Non-pigmented ciliary epithelial cell (primary cell): ENCODE measurements at regions not wholly inside any gene's neighbourhood (a gene's known extent, or its start where the extent isn't known, plus 50 kb on each side); places are given as distances from the start of the nearest gene placed in this dataset.
"Not testable (repeated sequence)": the region's sequence is repeated elsewhere in the genome, so short reads cannot be mapped to it uniquely, and the experiment has no call there.

Experiments
- DNase-seq: peaks from one replicate; pipeline ENCODE4 v3.0.0-alpha.2; 2010; ENCODE audit warnings: low read depth

DNA sequence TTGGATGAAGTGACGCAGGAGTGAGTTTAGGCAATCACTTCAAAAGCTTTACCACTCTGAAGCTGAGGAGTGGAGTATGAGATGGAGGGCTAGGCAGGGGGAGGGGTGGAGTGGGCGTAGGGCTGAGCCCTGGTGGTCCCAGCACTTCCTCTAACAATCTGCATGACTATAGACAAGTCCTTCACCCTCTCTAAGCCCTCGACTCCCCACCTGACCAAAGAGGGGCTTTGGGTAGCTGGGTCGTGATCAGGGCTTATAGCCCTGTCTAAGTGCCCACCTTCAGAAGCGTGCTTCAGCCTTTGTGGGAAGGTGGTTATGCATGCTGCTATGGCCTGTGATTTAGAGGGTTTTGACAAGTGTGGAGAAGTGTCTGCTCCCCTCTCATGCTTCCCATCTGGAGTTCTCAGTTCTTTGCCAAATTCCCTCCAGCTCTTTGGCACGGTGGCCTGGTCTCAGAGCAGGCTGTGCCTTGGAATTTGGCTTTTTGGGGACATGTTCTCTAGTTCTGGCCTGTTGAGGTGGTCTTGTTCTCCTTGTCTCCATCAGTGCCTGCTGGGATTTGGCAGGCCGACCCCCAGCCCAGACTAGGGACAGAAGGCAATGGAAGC lies 53.0 kb downstream of the ACTBL2 start:
- no peak for DNase-seq

DNA sequence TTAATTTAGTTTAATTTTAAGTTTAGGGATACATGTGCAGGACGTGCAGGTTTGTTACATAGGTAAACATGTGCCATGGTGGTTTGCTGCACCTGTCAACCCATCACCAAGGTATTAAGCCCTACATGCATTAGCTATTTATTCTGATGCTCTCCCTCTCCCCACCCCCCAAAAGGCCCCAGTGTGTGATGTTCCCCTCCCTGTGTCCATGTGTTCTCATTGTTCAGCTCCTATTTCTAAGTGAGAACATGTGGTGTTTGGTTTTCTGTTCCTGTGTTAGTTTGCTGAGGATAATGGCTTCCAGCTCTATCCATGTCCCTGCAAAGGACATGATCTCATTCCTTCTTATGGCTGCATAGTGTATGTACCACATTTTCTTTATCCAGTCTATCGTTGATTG lies 53.6 kb downstream of the ACTBL2 start:
- DNase-seq, result not testable (repeated sequence)

DNA sequence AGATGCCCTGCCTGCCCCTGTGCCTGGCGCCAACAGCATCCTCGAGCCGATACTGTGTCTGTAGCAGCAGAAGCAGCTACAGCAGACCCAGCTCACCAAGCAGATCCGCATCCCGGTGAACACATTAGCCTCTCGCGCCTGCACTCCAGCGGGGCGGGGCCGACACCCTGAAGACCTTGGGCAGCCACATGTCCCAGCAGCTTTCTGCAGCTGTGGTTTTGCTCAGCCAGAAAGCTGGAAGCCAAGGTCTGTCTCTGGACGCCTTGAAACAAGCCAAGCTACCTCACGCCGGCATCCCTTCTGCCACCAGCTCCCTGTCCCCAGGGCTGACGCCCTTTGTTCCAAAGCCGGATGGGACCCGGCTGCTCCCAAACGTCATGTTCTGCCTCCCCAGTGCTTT lies 59.6 kb downstream of the ACTBL2 start:
- DNase-seq, result no peak

DNA sequence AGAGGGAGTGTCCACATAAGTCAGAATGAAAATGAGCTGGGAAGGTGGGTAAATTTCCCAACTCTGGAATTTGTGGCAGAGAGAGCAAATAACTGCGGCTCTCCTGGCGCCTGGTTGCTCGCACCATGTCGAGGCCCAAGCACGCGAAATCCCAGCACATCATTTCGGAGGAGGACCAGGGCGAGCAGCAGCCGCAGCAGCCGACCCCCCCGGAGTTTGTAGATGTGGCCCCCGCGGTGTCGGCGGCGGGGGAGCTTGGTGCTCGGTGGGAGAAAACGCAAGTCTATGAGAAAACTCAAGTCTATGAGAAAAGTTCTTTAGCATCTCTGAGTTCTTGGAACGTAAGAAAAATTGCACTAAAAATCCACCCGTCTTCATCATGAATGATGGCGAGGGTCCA lies 60.3 kb downstream of the ACTBL2 start:
- DNase-seq, result no peak

DNA sequence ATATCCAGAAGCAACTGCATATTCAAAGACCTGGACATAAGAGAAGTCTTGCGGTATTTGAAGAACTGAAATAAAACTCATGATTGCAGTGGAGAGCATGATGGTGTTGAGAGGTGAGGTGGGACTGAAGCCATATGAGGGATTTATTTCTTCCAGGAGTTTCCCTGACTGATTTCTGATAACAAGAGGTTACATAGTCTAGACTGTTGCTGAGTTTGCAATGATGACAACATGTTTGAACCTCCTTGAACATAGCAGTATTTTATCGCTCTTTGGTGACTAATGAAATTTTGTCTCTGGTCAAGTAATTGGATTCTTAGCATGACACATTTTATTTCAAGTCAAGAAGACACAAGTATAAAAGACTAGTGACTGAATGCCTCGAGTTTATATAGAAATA lies 61.8 kb downstream of the ACTBL2 start:
- no peak for DNase-seq

DNA sequence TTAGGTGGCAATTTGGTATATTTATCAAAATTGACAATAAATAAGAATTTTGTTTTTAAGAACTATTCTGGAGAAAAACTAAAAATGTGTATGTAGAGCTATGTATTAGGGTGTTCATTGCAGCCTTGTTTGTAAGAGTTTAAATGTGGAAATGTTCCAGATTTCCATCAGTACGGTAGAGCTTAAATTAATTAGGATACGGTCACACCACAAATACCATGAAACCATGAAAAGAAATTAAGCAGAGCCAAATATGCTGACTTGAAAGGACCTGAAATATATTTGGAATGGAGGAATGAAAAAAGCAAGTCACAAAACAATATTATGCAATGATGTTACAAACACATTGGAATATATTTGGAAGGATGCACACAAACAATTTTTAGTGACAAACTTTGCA lies 64.6 kb downstream of the ACTBL2 start:
- DNase-seq, result no peak

DNA sequence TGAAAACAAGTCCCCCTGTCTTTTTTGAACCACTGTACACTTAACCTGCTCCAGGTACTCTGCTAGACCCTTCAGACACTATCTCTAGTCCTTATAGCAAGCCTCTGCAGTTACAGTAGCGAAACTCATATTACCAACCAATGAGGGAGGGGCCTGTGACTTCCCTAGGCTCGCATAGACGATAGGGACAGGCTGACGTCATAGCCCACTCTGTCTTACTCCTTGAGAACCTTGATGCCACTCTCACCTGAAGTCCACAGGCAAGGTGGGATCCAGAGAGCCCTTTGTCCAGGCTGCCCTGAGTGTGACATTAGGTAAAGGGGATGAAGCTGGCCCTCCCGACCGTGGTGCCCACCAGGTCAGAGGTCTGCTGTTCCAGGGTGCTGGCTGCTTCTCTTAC lies 65.3 kb downstream of the ACTBL2 start:
- DNase-seq, result no peak

DNA sequence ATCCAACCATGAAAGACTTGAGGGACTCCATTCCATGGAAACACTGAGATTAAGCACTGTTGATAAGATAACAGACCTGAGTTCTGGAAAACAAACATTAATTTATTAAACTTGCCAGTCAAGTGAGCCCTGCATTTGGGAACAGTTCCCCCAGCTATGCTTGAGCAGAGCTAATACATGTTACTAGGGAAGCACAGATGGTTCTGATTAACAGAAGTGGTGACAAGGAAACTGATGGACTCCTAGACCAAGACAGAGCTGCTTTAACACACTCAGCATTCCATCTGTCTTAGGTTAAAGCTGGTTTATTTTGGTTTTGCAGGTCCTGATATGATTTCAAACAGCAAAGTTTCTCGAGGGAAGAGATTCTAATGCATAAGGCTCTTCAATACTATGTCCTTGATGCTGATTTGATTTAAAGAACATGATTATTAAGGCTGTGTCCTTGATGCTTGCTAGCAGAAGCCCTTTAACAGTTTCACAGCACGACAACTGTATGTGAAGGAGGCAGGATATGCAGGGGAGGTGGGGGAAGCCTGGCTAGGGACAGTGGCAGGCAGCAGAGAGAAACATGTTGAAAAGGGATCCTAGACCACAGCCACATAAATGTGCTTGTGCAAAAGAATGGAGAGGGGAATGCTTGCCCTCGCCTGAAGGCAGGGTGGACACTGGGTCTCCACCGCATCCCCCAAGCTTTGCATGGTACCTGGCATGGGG lies 66.2 kb downstream of the ACTBL2 start:
- DNase-seq, result no peak

DNA sequence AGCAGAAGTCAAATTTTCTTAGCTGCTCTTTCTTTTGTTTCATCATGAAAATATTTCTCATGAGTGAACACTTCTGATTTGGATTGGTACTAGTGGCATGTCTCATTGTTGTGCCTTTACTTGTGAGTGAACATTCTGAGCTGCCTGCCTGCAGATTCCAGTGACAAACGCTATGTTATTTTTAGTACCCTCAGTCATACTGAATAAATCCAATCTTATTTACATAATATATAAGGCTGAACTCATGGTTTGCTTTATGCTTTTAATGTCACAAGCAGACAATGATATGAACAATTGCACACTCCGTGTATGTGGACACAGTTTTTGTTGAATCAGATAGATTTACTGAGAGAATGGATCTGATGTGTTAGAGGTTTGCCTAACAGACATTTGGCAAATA lies 67.8 kb downstream of the ACTBL2 start:
- no peak for DNase-seq

DNA sequence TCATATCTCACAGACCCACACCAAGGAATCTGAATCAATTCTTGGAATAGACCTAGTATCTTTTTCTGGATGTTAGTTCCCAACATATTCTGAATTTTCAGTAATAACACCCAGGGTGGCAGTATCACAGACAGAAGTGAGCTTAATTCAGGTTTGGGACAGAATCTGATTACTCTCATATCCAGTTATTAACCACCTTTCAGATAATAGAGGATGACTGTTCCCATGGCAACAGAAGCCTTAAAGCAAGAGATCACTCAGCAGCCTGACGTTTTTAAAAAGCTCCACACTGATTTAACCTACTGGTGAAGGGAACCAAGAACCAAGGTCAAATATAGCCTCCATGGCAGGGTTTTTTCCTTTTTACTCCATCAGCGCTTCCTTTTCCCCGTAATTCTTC lies 68.4 kb downstream of the ACTBL2 start:
- no peak for DNase-seq

DNA sequence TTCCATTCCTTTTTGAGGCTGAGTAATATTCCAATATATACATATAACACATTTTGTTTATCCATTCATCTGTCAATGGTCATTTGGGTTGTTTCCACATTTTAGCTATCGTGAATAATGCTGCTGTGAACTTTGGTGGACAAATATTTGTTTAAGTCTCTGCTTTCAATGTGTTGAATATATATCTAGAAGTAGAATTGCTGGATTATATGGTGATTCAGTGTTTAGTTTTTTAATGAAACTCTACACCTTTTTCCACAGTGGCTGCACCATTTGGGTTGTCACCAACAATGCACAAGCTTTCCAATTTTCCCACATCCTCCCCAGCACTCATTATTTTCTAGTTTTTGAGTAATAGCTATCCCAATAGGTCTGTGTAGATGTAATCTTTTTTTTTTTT lies 69.5 kb downstream of the ACTBL2 start:
- no peak for DNase-seq

DNA sequence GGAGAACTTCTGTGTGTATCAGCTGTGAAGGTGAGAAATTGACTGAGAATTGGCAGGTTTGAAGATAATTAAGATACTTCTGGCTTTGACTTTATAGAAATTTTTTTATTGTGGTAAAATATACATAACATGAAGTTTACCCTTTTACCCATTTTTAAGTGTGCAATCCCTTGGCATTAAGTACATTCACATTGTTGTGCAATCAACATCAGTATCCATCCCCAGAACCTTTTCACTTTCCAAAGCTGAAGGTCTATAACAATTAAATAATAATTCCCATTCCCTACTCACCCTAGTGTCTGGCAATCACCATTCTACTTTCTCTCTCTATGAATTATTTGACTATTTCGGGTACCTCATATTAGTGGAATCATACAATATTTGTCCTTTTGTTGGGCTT lies 69.9 kb downstream of the ACTBL2 start:
- no peak for DNase-seq

DNA sequence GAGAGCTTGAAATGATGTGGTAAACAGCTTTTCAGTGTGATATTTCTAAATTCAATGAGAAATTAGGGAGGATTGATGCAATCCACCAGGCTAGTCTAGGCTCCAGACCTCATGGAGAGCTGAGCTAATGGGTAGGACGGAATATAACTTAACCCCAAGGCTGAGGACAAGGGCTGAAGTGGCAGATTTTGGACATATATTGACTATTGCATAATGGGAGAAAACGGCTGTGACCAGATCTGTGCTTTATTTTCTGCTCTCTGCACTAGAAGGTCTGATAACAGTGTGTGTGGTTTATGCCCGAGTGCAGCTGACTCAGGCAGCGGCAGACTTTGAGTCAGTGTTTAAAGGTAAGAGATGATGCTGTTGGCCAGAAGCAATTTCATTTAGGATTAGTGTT lies 70.6 kb downstream of the ACTBL2 start:
- no peak for DNase-seq

DNA sequence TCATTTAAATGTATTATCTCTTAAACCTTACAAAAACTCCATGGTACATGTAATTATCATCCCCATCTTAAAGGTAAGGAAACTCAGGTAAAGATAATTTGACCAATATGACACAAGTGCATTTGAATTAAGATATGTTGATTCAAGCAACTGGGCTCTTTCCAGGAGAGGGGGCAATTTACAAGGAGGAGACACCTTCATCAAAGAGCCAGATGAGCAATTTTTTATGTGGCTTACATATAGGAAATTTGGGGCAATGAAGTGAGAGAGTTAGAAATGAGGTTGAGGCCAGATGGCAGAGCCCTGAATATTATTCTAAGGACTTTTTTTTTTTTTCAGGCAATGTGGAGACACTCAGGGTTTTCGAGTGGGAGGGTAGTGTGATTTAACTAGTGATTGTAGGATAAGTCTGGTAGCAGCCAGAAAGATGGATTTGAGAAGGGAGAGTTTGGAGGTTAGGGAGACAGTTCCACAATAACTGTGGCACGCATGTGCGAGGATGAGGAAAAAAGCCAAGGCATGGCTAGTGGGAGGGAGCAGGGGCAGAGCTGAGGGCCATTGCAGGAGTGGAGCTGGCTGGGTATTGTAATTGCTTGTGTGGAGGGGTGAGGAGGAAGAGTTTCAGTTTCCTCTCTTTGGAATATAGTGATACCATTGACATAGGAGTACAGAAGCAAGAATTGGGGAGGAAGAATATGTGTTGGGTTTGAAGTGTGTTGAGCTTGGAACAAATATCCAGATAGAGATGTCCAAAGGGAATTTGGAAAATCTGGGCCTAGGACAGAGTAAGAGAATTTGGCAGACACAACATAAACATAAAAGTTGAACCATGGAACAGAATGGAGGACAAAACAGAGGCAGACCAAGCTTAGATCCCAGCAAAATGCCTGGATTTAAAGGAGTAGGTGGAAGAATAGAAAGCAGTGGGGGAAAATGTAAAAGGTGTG lies 72.0 kb downstream of the ACTBL2 start:
- DNase-seq, result no peak

DNA sequence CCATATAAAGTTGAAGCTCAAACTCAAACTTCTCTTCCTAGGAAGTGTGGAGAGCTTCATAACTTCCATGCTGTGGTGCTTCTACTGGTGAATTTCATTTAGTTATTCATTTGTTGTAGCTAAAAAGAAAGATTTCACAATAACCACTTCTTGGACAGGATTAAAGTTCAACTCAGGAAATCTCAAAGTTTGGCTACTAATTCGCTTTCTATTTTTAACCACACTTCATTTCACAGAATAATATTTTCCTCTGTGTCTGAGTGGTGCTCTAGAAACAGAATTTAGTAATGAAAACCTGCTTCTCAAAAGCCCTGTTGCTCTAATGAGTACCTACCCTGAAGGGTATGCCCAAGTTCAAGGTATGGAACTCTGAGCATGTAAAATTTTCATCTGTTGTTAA lies 73.9 kb downstream of the ACTBL2 start:
- no peak for DNase-seq

DNA sequence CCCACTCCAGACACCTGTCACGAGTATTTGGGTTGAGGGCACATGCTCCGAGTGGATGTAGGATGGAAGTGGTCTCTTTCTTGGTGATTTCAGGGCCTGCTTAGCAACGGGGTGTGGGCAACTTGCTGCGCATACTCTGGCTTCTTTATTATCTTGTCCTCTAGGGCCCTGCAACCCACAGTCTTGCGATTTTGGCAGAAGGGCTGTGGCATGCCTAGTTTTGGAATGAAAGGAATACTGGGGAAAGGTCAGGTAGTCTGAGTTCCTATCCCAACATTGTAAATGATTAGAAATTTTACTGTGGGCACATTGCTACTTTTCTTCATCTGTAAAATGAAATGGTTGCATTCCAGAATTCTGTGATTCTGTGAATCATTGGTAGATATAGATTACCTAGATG lies 74.3 kb downstream of the ACTBL2 start:
- DNase-seq, result no peak

DNA sequence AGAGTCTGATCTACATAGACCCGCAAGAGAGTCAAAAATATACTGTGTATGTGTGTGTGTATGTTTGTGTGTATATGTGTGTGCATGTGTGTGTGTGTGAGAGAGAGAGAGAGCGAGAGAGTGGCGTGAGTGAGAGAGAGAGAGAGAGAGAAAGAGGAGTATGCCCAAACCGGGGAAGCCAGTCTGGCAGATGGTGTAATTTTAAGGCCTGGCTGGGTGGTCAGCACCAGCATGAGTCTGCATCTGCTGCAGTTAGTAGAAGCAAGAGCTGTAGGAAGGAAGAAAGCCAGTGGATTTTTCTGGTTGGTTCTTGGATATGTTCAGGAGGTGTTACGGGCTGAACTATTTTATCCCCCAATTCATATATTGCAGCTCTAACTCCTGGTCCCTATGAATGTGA lies 75.2 kb downstream of the ACTBL2 start:
- DNase-seq, result no peak

DNA sequence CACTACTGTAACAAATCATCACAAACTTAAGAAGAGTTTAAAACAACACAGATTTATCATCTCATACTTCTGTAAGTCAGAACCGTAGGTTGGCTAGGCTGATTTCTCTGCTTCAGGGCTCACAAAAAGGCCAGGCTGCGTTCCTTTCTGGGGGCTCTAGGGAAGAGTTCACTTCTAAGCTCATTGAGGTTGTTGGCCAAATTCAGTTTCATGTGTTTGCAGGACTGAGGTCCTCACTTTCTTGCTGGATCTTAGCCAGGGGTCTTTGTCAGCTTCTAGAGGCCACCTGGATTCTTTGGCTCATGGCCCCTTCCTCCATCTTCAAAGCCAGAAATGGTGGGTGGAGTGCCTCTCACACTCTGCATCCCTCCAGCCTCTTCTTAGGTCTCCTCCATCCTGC lies 76.0 kb downstream of the ACTBL2 start:
- DNase-seq, result no peak

DNA sequence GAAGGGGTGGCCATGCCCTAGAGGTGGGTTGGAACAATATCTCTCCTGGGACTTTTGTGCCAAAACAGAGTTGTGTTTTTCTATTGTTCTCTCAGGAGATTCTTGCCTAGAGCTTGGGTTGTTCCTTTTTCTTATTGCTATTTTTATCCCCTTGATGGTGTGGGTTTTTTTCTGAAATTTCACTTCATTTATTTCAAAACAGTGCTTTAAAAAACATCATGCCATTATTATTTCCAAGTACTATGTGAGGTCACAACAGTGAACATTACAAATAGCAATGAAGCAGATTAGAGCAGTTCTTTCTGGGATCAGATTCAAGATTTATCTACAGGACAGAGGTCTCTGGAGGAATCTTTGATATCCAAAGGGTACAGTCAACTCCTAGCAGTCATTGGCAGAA lies 76.6 kb downstream of the ACTBL2 start:
- no peak for DNase-seq

DNA sequence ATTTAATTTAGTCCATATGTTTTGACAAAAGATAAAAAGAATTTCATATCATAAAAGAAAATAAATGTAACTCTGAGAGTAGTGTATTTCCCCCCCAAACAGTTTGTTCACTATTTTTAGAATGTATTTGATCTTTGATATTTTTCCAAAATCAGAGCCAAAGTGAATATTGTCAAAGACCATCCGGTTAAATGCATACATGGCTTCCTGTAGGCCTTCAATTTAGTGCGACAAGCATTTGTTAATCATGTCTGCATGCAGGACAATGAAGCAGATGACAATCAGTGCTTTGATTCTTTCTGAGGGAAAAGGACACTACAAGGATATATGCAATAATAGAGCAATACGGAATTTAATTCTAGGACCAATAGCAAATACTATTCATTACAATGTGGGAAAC lies 79.8 kb downstream of the ACTBL2 start:
- DNase-seq, result no peak

DNA sequence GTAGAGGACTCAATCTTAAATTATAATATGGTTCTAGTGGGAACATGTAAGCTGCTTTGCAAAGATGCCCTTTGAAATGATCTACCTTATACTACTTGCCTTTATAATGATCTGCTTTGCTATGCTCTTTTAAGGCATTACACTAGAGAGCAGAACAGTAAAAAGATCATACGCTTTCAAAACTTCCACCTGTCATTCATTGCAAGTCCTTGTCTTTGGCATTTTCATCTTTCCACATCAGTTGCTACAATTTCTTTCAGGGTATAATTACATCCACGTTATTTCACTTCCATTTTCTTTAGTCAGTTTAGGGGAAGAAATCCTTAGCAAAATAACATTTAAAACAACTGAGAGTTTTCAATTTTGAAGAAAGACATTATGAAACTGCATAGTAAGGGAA lies 80.3 kb downstream of the ACTBL2 start:
- no peak for DNase-seq

DNA sequence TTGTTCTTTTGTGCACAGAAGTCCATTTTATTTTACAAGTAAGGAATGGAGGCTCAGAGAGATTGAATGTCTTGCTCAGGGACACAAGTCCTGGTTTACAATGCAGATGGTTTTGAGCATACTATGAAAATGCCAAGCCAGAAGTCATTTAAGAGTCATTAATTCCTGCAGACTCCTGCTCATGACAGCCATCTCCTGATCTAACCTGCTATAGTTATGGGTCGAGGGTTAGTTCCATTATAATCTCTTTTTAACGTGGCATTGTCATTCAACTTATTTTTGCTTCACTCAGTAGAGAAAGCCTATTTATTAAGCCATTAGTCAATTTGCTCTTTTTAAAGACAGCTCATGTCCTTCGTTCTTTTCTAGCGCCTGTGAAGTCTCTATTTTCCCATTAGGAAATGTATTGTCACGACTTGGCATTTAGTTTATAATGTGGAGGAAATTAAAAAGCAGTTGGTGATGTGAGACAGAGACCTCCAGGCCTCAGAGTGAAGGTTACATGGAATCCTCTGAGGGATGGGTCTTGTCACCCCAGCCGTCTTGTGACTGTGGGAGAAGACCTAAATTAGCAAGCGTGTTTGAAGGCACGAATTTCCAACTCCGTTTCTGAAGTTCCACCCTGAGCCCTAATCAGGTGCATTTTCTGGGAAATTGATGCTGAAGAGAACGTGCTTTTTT lies 84.1 kb downstream of the ACTBL2 start:
- DNase-seq, result no peak

DNA sequence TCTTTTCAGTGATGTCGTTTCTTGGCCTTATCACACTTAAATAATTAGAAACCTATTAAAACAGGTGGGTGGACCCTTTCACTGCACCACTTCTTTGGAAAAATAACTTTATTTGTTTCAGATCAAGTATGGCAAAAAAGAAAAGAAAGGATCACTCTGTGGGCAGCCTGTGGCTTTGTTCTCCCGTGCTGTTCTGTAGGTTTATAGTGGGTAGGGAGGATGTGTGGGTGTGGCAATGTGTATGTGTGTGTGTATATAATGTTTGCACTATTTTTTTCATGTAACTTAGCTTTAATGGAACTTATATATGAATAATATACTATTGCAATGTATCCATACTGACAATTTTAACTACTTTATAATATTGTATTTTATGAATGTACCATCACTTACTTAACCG lies 85.9 kb downstream of the ACTBL2 start:
- DNase-seq, result no peak
